NCI-H524 treated with DMSO at 0.1 percent for 48 hours (cell line): ENCODE measurements at regions not wholly inside any gene's neighbourhood (a gene's known extent, or its start where the extent isn't known, plus 50 kb on each side); places are given as distances from the start of the nearest gene placed in this dataset.

Experiments
- DNase-seq: peaks from one replicate; lab custom pipeline; 2025; lab: John Stamatoyannopoulos, UW

GRCh38 chr10:7478727-7479457, 68.1 kb upstream of the SFMBT2 start:
- DNase-seq, result no peak

- DNase-seq, result no peak
Measured at GRCh38 chr10:7477538-7478334, 66.9 kb upstream of the SFMBT2 start.

GRCh38 chr10:7475939-7476338, 65.1 kb upstream of the SFMBT2 start:
- DNase-seq, result no peak

- DNase-seq, result no peak
Measured at GRCh38 chr10:7475046-7475911, 64.4 kb upstream of the SFMBT2 start.

GRCh38 chr10:7474388-7474787, 63.6 kb upstream of the SFMBT2 start:
- no peak for DNase-seq

- no peak for DNase-seq
Measured at GRCh38 chr10:7473474-7473873, 62.6 kb upstream of the SFMBT2 start.

GRCh38 chr10:7471720-7472367, 61.0 kb upstream of the SFMBT2 start:
- no peak for DNase-seq

- no peak for DNase-seq
Measured at GRCh38 chr10:7470371-7470770, 59.5 kb upstream of the SFMBT2 start.

GRCh38 chr10:7467031-7467667, 56.3 kb upstream of the SFMBT2 start:
- DNase-seq, result no peak

- no peak for DNase-seq
Measured at GRCh38 chr10:7464691-7465090, 53.9 kb upstream of the SFMBT2 start.
